ENCODE measurements at regions not wholly inside any gene's neighbourhood (a gene's known extent, or its start where the extent isn't known, plus 50 kb on each side); places are given as distances from the start of the nearest gene placed in this dataset.

GRCh38 chr2:19731515-19731914 is 170.3 kb downstream of the TTC32 start (continued):
- no peak for TF ChIP-seq ZNF691 (CRISPR knock-in tag; IDR thresholded peaks at IDR 0.05; ENCODE audit: borderline replicate concordance, low read depth)
- no peak for TF ChIP-seq ZNF468 (CRISPR knock-in tag; IDR thresholded peaks at IDR 0.05)
- TF ChIP-seq NFYC (CRISPR knock-in tag; IDR thresholded peaks at IDR 0.05): no peak
- TF ChIP-seq E2F1 (CRISPR knock-in tag; IDR thresholded peaks at IDR 0.05): no peak

- Histone ChIP-seq H3K27me3 (ENCODE audit: control insufficient read depth in 1 of 2, insufficient read depth in 2 of 2, low read length in 2 of 2) (peaks cover 0 to 20% of the 10 kb centered on the region in 2 experiments; a peak in 1 of 5 replicates), H3K4me2 (ENCODE audit: low read depth, low read length) (no peak overlapping the region), H3K4me3 (replicated peaks in 1 of 3; ENCODE audit: insufficient read depth in 1 of 3, low read depth in 2 of 3, low read length in 3 of 3) (no peak overlapping the region), H3K36me3 (replicated peaks in 1 of 2; ENCODE audit: control insufficient read depth in 1 of 2, insufficient read depth in 2 of 2, low read length in 2 of 2) (no peaks in the 10 kb centered on the region), H3K9me3 (ENCODE audit: low read length) (no peaks in the 10 kb centered on the region), H2AFZ (ENCODE audit: low read length) (no peak overlapping the region), H3K9ac (ENCODE audit: insufficient read depth, low read depth, low read length) (no peak overlapping the region), H3K27ac (ENCODE audit: extremely low read length, insufficient read depth, low read length) (no peak overlapping the region), H3K4me1 (ENCODE audit: insufficient read depth, low read length) (no peaks in the 10 kb centered on the region), H3K79me2 (ENCODE audit: insufficient read depth, low read length) (no peaks in the 10 kb centered on the region), H4K20me1 (ENCODE audit: insufficient read depth, low read length) (no peaks in the 10 kb centered on the region)
- in situ Hi-C loops (cut with HindIII; ENCODE audit: extremely low pct_ligation_motif_present, low pct_unique_long_range_greater_than_20kb): no loop called here
- no peak for TF ChIP-seq NFE2 (CRISPR knock-in tag; IDR thresholded peaks at IDR 0.05)
- no peak for FAIRE-seq
- no peak for ATAC-seq
- no peak for DNase-seq (ENCODE audit: low spot score)
- ChIA-PET POLR2A (no interaction called here), CTCF (ENCODE audit: low intra/inter-chr PET ratio, low total read pairs) (no interaction called here)
- WGBS (ENCODE audit: low lambda C conversion rate): 10% methylated on average over 3 of the region's 3 CpGs
- intact Hi-C loops (cut with micrococcal nuclease; ENCODE audit: unreplicated experiment): no loop called here
- BruUV-seq (replicated peaks): no TSS peak
Observed at GRCh38 chr2:19731037-19731436, 170.7 kb downstream of the TTC32 start.

GRCh38 chr2:19728125-19728524 is 173.7 kb downstream of the TTC32 start:
- no peaks in the 10 kb centered on the region for H3K9me3 ChIP-seq (ENCODE audit: low read length)
- DNase-seq (ENCODE audit: low spot score) (no peak), FAIRE-seq (no peak), ATAC-seq (no peak)
- ChIA-PET CTCF (ENCODE audit: low intra/inter-chr PET ratio, low total read pairs) (no interaction called here), POLR2A (no interaction called here)
- TF ChIP-seq ZC3H4 (CRISPR knock-in tag; IDR thresholded peaks at IDR 0.05; ENCODE audit: borderline replicate concordance) (no peak), EED (CRISPR knock-in tag; IDR thresholded peaks at IDR 0.05) (no peak), REST (IDR thresholded peaks at IDR 0.05; ENCODE audit: borderline replicate concordance in 1 of 2, low read depth in 1 of 2, low read length in 2 of 2) (no peak), HOXA3 (CRISPR knock-in tag; IDR thresholded peaks at IDR 0.05) (no peak), IRF2 (CRISPR knock-in tag; IDR thresholded peaks at IDR 0.05) (no peak), ZNF282 (IDR thresholded peaks at IDR 0.05; ENCODE audit: partially characterized antibody) (no peak), NBN (conservative IDR thresholded peaks at IDR 0.05) (no peak)
- H3K36me3 ChIP-seq (replicated peaks in 1 of 2; ENCODE audit: control insufficient read depth in 1 of 2, insufficient read depth in 2 of 2, low read length in 2 of 2): no peaks in the 10 kb centered on the region
- H3K4me2 ChIP-seq (ENCODE audit: low read depth, low read length): no peak overlapping the region
- no peak overlapping the region for H2AFZ ChIP-seq (ENCODE audit: low read length)
- no peak overlapping the region for H3K4me3 ChIP-seq (replicated peaks in 1 of 3; ENCODE audit: insufficient read depth in 1 of 3, low read depth in 2 of 3, low read length in 3 of 3)
- no peak overlapping the region for H3K27ac ChIP-seq (ENCODE audit: extremely low read length, insufficient read depth, low read length)
- H3K9ac ChIP-seq (ENCODE audit: insufficient read depth, low read depth, low read length): no peak overlapping the region
- in situ Hi-C loops (cut with HindIII; ENCODE audit: extremely low pct_ligation_motif_present, low pct_unique_long_range_greater_than_20kb): no loop called here
- H3K27me3 ChIP-seq (ENCODE audit: control insufficient read depth in 1 of 2, insufficient read depth in 2 of 2, low read length in 2 of 2): peaks cover 0 to 25% of the 10 kb centered on the region in 2 experiments; a peak in 2 of 5 replicates
- no peaks in the 10 kb centered on the region for H3K4me1 ChIP-seq (ENCODE audit: insufficient read depth, low read length)
- no peaks in the 10 kb centered on the region for H4K20me1 ChIP-seq (ENCODE audit: insufficient read depth, low read length)
- no peaks in the 10 kb centered on the region for H3K79me2 ChIP-seq (ENCODE audit: insufficient read depth, low read length)
- intact Hi-C loops (cut with micrococcal nuclease; ENCODE audit: unreplicated experiment): no loop called here
- WGBS (ENCODE audit: low lambda C conversion rate): 11% methylated on average over 8 of the region's 8 CpGs
- no TSS peak for BruUV-seq (replicated peaks)

All from HepG2 (cell line).